HG03039 (cell line): ENCODE measurements at regions not wholly inside any gene's neighbourhood (a gene's known extent, or its start where the extent isn't known, plus 50 kb on each side); places are given as distances from the start of the nearest gene placed in this dataset.
A peak's percentile ranks its signal among the peaks of the same experiment; 100 is the strongest.

Experiments used
- ATAC-seq: cut with Tn5 transposase; IDR thresholded peaks from one replicate; pipeline ENCODE4 v1.9.1; 2021; ENCODE audit warnings: mild to moderate bottlenecking, moderate library complexity; ENCODE audit not compliant: unreplicated experiment

DNA sequence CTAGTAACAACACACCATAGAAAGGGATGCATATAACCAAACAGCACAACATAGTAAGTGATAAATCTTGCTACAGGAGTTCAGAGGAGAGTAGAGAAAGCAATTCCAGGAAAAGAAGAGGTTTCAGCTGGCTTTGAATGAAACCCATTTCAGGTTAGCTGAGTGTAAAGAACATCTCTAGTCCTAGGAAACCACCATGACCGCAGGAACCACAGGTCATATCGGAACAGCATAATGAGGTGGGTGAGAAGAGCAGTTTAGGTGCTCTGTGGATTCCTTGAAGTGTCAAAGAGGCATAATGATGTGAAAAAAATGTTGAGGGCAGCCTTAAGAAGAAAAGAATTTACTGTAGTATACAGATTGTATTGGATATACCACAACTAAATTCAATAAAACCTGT, 507.5 kb downstream of the MTRR start:
- no peak for ATAC-seq

- ATAC-seq, result no peak
These were observed 513.0 kb downstream of the MTRR start for GRCh38 chr5:8381972-8382371.

- no peak for ATAC-seq
These were observed 513.5 kb downstream of the MTRR start for GRCh38 chr5:8382456-8382855.

GRCh38 chr5:8383616-8384015, 514.7 kb downstream of the MTRR start:
- no peak for ATAC-seq

GRCh38 chr5:8386719-8387288, 517.9 kb downstream of the MTRR start:
- no peak for ATAC-seq

GRCh38 chr5:8391911-8392310, 523.0 kb downstream of the MTRR start:
- ATAC-seq, result no peak

DNA sequence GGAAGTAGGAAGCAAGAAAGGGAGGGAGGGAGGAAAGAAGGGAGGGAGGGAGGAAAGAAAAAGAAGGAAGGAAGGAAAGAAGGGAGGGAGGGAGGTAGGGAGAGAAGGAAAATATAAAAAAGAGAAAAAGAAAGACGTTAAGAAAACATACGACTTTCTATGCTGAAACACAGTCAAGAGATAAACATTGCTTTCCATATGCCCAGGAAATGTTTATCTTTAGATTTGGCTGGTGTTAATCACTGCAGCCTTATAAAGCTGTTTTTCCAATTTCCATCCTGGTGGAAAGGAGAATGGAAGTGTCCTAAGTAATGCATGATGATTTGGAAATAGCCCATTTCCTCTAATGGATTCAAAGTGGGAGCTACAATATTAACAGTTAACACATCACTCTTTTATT, 524.3 kb downstream of the MTRR start:
- ATAC-seq, result no peak

DNA sequence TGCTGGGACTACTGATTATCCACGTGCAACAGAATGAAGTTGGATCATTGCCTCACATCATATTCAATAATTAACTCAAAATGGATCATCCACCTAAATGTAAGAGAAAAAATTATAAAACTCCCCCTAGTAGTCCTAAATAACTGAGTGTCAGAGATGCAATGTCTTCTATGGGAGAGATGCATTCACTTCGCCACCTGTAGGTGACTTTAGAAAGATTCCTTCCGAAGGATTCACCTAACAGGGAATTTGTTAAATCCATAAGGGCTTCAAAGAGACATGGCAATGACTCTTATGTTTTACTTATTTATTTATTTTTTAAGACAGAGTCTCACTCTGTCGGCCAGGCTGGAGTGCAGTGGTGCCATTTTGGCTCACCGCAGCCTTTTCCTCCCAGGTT, 526.0 kb downstream of the MTRR start:
- no peak for ATAC-seq

DNA sequence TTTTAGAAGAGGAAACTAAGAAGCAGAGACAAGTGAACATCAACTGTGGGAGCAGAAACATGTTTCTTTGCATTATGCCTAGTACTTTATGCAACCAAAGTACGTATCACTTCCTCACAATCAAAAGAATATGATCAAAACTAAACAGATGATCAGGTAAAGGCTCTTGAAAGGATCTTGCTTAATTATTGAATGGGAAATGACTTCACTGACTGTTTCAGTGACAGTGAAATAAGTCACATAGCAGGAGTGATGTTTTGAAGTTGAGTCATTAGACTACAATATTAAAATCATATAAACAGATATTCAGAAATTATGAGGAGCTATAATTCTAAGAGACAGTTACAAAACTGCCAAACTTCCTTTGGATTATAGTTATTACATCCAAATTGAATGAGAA, 527.3 kb downstream of the MTRR start:
- ATAC-seq, result no peak

DNA sequence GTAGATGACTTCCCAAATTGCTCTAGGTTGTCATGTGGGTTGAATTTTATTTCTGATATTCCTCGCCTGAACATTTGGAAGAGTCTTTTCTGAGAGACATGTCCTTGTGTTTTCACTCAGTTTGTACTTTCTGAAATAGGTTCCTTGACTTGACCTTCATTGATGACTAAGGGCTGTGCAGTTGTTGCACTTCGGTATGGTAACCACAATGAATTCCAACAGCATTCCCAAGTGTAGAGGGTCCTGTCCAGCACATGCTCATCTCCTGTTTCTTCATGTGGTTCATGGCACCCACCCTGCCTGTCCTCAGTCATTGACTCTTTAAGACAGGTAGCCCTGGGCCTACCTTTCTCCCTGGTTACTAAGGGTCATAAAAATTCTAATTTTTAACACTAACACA, 527.8 kb downstream of the MTRR start:
- ATAC-seq, result no peak

GRCh38 chr5:8399471-8399870, 530.5 kb downstream of the MTRR start:
- ATAC-seq, result no peak

DNA sequence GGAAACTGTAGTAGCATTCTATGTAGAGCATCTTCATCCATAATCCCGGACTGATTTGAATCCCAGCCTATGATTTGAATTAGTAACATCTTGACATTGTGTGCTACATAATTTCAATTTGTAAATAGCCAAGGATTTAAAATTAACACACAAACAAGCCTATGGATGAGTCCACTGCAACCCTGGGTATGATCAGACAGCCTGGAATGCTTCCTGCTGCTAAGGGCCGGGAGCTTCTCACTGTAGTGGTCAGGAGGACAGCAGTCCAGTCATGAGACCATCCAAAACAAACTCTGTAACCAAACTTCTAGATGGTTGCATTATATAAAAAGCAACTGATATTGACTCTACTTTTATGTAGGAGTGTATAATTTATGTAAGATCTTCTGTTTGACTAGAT, 539.3 kb downstream of the MTRR start:
- ATAC-seq, result no peak

DNA sequence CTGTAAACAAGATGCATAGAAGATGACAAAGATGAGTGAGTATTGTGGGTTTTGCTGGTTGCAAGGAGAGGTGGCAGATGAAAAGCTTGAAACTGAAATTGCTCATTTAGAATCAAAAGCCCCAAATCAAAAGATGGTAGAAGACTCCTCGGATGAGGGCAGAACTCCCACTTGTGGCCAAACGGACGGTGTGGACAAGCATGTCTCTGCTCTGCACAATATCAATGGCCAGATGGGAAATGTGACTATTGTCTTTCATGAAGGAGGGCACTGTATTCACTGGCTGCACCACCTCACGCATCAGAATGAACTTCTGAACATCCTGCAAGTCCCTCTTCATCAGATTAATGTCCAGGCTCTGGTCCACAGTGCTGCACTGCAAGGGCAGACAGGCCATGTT, 541.7 kb downstream of the MTRR start:
- ATAC-seq, result no peak

DNA sequence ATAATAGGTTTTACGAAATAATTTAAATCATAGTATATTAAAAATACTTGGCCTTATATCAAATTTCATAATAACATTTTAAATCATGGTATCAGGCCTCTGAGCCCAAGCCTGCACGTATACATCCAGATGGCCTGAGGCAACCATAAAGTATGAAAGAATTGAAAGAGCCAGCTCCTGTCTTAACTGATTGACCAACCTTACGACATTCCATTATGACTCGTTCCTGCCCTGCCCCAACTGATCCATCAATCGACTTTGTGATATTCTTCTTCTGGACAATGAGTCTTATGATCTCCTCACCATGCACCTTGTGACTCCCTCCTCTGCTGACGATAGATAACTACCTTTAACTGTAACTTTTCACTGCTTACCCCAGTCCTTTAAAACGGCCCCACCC, 545.0 kb downstream of the MTRR start:
- no peak for ATAC-seq

DNA sequence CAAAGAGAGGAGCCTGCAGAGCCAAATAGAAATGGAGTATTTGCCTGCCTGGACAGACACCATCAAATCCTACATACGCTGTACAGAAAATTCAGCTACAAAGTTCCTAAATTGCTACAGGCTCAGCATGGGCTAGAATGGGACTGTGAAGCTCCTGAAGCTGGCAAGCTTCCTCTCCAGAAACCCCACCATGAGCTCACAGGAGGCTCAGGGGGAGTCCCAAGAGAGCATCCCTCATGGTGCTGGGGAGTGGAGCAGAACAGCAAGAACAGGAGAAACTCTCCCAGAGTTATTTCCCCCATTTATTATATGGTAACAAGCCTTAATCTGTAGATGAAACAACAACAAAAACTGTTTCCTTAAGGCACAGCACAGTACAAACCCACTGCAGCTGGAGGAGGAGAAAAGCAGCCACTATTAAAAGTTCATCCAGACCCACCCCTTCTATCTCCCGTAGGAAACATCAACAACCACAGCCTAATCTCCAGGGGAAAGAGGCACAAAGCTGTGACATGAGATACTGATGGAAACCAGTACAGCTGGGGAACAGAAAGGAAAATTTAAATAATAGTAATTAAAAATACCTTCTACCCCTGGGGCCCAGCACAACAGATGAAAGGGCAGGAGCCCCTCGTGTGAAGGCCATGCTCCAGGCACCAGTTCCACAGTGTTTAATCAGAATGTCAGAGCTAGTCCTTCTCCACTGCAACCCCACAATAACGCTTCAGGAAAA, 548.5 kb downstream of the MTRR start:
- no peak for ATAC-seq

- no peak for ATAC-seq
These were observed 549.1 kb downstream of the MTRR start for GRCh38 chr5:8418049-8418426.

DNA sequence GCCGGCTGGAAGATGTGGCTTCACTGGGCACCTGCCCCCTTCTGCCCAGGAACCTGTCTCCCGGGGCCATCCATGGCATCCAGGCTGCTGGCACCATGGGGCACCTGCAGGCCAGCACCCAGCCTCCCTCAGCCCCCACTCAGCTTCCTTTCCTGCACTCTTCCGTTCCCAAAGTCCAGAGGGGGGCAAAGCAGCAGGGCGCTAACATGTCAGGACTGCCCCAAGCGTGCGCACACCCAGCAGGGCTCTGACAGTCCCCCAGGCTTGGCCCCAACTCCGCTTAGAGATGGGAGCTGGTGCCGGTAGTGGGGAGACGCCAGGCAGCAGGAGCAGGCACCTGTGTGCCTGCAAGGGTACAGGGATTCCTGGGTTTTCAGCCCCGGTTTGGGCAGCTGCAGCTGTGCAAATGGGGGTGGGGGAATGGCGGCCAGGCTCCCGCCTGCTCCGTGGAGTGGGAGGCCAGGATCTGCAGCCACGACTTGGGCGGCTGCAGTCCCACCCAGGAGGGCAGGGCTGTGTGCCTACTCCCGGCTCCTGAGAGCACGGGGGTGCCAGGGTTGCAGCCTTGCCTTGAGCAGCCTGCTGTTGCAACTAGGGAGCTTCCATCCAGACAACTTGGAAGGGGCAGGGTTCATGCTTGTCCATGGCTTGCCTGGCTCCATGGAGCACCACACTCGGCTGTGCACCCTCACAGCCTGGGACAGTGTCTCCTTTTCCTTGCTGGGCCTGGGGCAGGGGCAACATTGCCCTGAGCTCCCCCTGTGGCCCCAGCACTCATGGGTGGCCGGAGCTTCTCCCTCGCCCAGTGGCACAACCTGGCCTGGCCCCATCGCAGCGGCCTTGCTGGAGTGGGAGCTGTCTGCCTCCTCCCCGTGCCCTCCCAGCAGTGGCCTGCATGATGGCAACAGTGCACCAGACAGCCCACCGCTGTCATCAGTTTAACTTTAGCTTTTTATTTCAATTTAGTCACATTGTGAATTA, 561.1 kb downstream of the MTRR start:
- no peak for ATAC-seq

GRCh38 chr5:8434501-8434900, 565.6 kb downstream of the MTRR start:
- ATAC-seq, result no peak

DNA sequence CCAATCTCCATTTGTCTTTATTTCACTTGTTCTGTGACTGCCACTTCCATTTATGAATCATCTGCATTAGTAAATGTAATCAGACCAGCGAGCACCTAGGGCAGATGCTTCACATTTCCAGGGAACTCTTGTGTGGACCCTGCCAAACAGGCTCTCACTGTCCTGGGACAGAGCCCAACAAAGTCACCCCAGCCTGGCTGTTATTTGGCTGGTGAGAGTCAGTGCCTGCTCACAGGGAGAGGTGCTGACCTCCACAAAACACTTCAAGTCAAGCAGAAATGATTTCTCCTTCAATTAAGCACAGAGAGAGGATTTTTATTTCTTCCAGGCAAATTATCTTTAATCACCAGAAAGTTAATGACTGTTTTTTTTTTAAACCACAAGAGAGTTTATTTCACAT, 568.0 kb downstream of the MTRR start:
- ATAC-seq, result no peak

- ATAC-seq, result no peak
These were observed 576.2 kb downstream of the MTRR start for GRCh38 chr5:8445139-8445538.

- ATAC-seq, result peak; percentile 63
These were observed 577.2 kb downstream of the MTRR start for GRCh38 chr5:8446179-8446578.

DNA sequence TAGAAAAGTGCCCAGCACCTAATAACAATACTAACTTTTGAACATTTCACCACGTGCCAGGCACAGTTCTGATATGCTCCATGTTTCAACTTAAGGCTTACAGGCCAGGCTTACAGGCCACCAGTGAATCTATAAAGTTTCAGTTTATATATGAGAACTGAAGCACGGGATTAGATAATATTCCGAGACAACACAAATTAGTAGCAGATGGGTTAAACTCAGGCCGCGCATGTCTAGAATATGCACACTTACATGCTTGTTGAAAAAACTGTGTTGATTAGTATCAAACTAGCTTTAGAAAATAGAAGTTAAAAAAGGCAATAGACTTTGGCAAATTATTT, 587.9 kb downstream of the MTRR start:
- ATAC-seq, result no peak
